Epidermal melanocyte (primary cell): ENCODE measurements at regions not wholly inside any gene's neighbourhood (a gene's known extent, or its start where the extent isn't known, plus 50 kb on each side); places are given as distances from the start of the nearest gene placed in this dataset.
"Not testable (repeated sequence)": the region's sequence is repeated elsewhere in the genome, so short reads cannot be mapped to it uniquely, and the experiment has no call there.

Experiments used
- DNase-seq: peaks from one replicate; pipeline ENCODE4 v3.0.0; 2011; ENCODE audit warnings: low spot score; ENCODE audit not compliant: insufficient read length

GRCh38 chr12:83271201-83271600 lies 584.5 kb downstream of the TMTC2 start:
- no peak for DNase-seq

- no peak for DNase-seq
Observed at GRCh38 chr12:83265808-83266207, 579.1 kb downstream of the TMTC2 start.

- no peak for DNase-seq
Observed at GRCh38 chr12:83261998-83262397, 575.3 kb downstream of the TMTC2 start.

- not testable (repeated sequence) for DNase-seq
Observed at GRCh38 chr12:83260126-83260525, 573.4 kb downstream of the TMTC2 start.

- DNase-seq, result no peak
Observed at GRCh38 chr12:83257726-83258125, 571.0 kb downstream of the TMTC2 start.

GRCh38 chr12:83256562-83256961 lies 569.9 kb downstream of the TMTC2 start:
- DNase-seq, result no peak

- DNase-seq, result no peak
Observed at GRCh38 chr12:83250866-83251265, 564.2 kb downstream of the TMTC2 start.

GRCh38 chr12:83245156-83245555 lies 558.5 kb downstream of the TMTC2 start:
- DNase-seq, result no peak

GRCh38 chr12:83244001-83244400 lies 557.3 kb downstream of the TMTC2 start:
- no peak for DNase-seq

GRCh38 chr12:83233987-83234386 lies 547.3 kb downstream of the TMTC2 start:
- DNase-seq, result not testable (repeated sequence)

- not testable (repeated sequence) for DNase-seq
Observed at GRCh38 chr12:83226960-83227359, 540.3 kb downstream of the TMTC2 start.

GRCh38 chr12:83225806-83226205 lies 539.1 kb downstream of the TMTC2 start:
- no peak for DNase-seq

- no peak for DNase-seq
Observed at GRCh38 chr12:83224012-83224411, 537.3 kb downstream of the TMTC2 start.

- DNase-seq, result no peak
Observed at GRCh38 chr12:83220774-83221173, 534.1 kb downstream of the TMTC2 start.

GRCh38 chr12:83216230-83216629 lies 529.5 kb downstream of the TMTC2 start:
- no peak for DNase-seq

- no peak for DNase-seq
Observed at GRCh38 chr12:83214185-83214584, 527.5 kb downstream of the TMTC2 start.

- no peak for DNase-seq
Observed at GRCh38 chr12:83210933-83211332, 524.2 kb downstream of the TMTC2 start.

- no peak for DNase-seq
Observed at GRCh38 chr12:83199069-83199468, 512.4 kb downstream of the TMTC2 start.

- DNase-seq, result no peak
Observed at GRCh38 chr12:83198291-83199015, 511.7 kb downstream of the TMTC2 start.

GRCh38 chr12:83197483-83197914 lies 510.8 kb downstream of the TMTC2 start:
- DNase-seq, result no peak

GRCh38 chr12:83196694-83197350 lies 510.1 kb downstream of the TMTC2 start:
- no peak for DNase-seq

GRCh38 chr12:83190631-83191390 lies 504.1 kb downstream of the TMTC2 start:
- no peak for DNase-seq
